HG03095 (cell line): ENCODE measurements at regions not wholly inside any gene's neighbourhood (a gene's known extent, or its start where the extent isn't known, plus 50 kb on each side); places are given as distances from the start of the nearest gene placed in this dataset.
"Not testable (repeated sequence)": the region's sequence is repeated elsewhere in the genome, so short reads cannot be mapped to it uniquely, and the experiment has no call there.

Source experiments
- ATAC-seq: cut with Tn5 transposase; IDR thresholded peaks from one replicate; pipeline ENCODE4 v1.9.1; 2021; ENCODE audit warnings: moderate library complexity; ENCODE audit not compliant: unreplicated experiment

DNA sequence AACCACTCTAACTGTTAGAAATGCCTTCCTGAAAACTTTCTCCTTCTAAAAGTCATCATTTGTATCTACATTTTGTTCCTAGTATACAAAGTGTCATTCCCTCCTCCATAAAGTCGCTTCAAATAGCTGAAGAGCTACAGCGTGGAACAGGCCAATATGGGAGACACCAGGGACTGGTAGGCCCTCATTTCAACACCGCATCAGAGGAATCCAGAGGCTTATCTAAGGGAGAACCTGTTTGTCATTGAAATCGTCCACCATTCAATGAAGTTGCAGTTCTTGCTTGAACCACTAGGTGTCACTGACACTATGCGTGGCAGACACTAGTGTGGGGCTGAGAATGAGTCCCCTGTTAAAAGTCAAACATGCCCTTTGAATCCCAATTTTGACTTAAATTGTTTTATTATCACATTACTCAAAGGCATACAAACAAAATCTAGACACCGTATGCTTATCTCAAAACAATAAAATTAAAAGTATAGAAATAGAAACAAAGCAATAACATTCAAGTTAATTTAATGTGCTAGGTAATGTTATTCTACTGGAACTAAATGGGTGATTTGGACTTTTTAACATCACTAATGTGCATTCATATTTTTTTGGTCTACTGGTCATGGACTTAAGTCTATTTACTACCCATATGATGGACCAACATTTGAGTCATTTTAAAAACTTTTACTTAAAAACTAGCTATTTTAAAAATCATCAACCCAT, 182.3 kb downstream of the FCRL5 start:
- no peak for ATAC-seq

DNA sequence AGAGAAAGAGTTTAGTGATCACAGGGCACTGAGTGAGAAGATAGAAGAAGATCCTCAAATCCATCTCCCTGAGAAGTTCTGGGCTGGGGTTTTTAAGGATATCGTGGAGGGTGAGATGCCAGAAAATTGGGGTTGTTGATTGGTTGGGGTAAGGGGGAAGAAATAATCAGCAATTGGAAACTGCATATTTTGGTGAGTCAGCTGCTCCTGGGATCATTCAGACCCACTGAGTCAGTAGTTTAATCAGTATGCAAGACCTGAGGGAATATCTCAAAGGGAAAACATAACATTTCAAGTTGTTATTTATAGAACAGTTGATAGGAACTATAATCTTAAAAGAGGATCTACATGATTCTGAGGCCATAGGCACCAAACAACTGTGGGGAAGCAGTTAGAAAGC, 183.4 kb downstream of the FCRL5 start:
- not testable (repeated sequence) for ATAC-seq

DNA sequence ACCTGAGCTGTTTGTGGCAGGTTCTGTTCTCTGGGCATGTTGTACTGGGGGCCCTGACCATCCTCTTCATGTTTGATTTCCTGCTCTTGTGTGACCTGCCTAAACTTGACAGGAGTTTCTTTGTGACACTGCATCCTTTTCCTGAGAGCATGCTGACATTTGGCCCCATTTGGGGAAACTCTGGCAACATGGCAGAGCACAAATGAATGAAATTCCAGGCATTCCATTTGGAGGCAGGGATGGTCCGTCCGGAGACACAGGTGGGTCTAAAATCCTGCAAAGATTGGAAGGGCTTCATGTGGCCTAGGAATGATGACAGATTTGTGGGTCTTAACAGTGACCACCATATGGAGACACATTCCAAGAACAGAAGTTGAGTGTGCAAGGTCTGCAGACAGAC, 184.0 kb downstream of the FCRL5 start:
- no peak for ATAC-seq

GRCh38 chr1:157367870-157368269, 184.4 kb downstream of the FCRL5 start:
- no peak for ATAC-seq

DNA sequence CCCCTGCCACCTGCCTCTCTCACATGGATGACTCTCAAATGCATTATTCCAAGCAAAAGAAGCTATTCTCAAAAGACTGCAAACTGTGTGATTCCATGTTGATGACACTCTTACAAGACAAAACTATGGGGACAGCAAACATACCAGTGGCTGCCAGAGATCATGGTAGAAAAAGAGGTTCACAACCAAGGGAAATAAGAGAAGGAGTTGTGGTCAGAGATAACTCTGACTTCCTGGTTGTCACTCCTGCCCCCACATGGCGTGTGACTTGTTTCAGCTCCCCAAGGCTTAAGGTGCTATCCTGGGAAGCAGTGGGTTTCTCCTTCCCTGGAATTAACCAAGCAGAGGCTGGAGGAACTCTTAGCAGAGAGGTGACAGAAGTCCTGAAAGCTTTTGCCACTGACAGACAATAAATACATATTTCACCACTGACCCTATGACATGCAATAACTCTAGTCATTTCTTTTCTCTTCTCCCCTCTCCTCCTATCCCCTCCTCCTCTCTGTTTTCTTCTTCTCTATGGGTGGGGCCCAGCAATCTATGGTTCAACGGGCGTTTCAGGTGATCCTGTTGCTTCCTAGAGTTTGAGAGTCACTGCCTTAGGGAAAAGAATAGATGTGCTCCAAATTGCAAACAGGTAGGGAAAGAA, 185.1 kb downstream of the FCRL5 start:
- ATAC-seq = no peak

DNA sequence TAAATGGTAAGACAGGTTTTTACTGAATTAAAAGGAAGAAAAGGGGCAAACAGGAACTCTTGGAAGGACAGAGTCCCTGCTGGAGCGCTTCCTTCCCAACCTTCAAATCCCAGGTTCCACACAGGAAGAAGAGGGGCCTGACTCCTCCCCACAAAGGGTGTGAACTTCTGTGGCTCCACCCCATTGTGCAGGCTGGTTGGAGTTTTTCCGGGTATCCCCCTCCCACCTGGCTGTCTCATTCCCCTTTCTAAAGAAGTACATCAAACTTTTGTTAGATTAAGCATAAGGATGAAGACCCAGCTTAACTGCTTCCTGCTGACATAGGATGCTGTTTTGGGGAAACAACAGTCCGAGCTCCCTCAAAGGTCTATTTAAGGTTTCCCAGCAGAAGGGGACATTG, 187.7 kb downstream of the FCRL5 start:
- ATAC-seq = no peak

- peak; percentile 60 for ATAC-seq
Measured at GRCh38 chr1:157363660-157364140, 188.6 kb downstream of the FCRL5 start.

GRCh38 chr1:157360023-157360390, 192.3 kb downstream of the FCRL5 start:
- ATAC-seq = no peak

DNA sequence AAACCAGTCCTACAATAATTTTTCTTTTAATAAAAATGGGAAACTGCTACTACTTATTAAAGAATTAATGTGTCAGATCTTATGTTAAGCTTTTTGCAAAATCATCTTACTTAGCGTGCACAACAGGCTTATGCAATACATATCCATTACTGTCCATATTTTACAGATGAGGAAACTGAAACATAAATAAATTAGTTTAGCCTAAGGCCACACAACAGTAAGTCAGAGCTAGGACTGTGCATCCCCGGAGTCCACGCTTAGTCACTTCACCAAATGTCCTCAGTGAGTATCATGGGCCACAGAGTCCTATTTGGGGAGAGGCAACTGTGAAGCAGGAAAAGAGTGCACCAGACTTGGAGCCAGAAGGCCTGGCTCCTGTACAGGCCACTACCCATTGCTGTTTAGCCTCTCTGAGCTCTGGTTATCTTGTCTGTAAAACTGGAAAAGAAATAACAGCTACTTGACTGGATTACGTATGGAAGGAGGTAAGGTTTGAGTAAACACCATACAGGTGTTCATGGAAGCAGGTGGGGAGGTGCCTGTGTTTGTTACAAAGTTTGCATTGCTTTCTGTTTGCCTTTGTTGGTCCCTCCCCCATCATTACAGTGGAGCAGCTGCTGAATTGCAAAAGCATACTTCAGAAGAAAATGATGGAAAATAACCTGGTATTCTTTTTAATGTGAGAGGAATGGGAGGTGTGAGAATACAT, 192.8 kb downstream of the FCRL5 start:
- no peak for ATAC-seq

DNA sequence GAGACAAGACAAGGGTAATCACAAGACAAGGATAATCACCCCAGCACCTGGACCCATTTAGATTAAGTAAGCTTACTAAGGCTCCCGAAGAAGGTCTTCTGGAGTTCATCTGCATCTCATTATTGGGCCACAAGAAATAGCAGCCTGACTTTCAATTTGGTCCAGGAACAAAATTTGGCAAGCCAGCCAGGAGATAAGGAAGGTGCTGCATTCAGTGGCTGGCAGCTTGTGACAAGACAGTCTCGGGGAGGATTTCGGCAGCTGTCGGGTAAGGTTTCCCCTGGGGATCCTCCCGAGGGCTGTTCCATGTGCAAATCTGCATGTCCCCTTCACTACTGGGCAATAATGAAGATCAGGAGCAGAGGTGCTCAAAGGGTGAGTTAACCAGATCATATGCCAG, 195.2 kb downstream of the FCRL5 start:
- ATAC-seq = no peak

GRCh38 chr1:157356601-157357000, 195.7 kb downstream of the FCRL5 start:
- ATAC-seq = no peak

DNA sequence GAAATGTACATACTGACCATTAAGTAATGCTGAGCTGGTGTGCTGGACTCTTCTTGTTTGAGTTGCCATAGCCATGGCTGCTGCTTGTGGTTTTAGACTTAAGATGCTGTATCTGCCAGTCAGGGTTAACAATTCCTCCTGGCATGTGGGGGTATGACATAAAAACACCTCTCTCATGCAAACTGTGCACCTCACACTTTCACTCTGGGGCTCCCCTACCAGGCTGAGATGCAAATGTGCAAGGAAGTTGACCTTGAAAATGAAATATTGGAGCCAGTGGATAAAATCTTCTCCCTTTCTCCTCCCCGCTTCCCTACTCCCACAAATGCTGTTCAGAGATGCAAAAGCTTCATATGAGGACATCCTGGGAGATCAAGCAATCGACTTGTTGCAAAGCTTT, 198.8 kb downstream of the FCRL5 start:
- ATAC-seq = no peak

DNA sequence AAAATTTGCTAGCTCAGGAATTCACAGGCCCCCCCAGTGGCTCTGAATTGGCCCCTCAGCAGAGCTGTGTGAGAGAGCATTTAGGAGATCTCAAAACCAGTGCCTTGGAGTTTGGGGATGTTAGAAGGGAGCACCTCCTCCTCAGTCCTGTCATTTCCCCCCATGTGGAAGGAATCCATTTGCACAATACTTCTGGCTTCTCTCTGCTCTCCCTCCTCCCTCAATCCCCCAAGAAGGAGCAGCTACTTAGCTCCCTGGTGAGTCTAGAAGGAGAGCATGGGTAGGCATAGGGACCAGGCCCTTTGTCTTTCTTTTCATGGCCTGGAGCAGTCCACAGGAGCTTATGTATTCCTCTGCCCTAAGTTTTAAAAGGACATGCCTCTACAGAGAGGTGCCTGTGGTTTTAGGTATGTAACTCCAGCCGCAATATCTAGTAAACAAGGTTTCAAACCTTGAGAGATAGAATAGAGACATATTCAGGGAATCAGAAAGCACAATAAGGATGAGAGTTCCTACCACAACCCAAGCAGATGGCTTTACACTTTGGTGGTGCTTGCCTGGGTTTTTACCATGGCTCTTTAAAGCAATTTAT, 199.4 kb downstream of the FCRL5 start:
- ATAC-seq = no peak

GRCh38 chr1:157352216-157352615, 200.1 kb downstream of the FCRL5 start:
- no peak for ATAC-seq

DNA sequence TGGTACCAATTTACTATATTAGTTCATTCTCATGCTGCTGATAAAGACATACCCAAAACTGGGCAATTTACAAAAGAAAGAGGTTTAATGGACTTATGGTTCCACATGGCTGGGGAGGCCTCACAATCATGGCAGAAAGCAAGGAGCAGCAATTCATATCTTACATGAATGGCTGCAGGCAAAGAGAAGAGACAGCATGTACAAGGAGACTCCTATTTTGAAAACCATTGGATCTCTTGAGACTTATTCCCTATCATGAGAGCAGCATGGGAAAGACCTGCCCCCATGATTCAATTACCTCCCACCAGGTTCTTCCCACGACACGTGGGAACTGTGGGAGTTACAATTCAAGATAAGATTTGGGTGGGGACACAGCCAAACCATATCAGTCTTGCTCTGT, 200.5 kb downstream of the FCRL5 start:
- ATAC-seq = not testable (repeated sequence)

DNA sequence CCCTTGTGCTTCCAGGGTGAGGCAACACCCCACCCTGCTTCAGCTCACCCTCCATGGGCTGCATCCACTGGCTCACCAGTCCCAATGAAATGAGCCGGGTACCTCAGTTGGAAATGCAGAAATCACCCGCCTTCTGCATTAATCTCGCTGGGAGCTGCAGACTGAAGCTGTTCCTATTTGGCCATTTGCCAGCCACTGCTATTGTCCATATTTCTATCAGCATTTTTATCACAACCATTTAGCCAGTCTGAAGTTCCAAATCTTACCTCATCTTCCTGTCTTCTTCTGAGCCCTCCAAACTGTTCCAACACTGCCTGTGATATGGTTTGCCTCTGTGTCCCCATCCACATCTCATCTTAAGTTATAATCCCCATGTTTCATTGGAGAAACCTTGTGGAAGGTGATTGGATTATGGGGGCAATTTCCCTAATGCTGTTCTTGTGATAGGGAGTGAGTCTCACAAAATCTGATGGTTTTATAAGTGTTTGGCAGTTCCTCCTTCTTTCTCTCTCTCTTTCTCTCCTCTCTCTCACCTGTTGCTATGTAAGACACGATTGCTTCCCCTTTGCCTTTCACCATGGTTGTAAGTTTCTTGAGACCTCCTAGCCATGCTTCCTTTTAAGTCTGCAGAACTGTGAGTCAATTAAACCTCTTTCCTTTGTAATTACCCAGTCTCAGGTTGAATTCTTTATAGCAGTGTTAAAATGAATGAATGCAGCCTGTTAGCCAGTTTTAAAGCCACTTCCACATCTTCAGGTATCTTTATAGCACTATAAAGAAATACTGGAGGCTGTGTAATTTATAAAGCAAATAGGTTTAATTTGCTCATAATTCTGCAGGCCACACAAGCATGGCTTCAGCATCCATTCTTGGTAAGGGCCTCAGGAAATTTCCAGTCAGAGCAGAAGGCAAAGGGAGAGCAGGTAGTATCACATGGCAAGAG, 203.5 kb downstream of the FCRL5 start:
- no peak for ATAC-seq

DNA sequence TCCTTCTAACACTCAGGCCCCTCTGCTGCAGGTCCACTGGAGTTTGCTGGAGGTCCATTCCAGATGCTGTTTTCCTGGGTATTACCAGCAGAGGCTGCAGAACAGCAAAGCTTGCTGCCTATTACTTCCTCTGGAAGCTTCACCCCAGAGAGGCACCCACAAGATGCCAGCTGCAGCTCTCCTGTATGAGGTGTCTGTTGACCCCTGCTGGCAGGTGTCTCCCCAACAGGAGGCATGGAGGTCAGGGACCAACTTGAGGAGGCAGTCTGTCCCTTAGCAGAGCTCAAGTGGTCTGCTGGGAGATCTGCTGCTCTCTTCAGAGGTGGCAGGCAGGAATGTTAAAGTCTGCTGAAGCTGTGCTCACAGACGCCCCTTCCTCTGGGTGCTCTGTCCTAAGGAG, 204.8 kb downstream of the FCRL5 start:
- no peak for ATAC-seq

- not testable (repeated sequence) for ATAC-seq
Measured at GRCh38 chr1:157337785-157338184, 199.6 kb upstream of the ETV3 start.

GRCh38 chr1:157335056-157335455, 196.9 kb upstream of the ETV3 start:
- ATAC-seq = no peak

GRCh38 chr1:157334041-157334440, 195.8 kb upstream of the ETV3 start:
- no peak for ATAC-seq

DNA sequence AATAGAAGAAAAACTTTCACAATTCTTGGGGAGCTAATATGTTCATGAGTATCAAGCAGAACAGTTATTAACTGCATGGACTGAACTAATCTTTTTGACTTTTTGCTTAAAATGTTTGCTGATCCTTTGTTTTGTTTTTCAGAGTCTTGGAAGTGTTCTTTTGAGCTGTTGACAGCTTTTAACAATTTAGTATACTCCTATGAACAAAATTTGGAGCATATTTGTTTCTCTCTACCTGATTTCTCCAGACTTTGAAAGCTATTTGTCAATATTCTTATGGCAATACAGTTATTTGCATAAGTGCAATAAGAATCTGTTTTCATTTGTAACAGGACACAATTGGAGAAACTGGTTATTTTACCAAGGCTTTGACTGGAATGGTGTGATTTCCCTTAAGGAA, 192.0 kb upstream of the ETV3 start:
- ATAC-seq = not testable (repeated sequence)
